ENCODE measurements at regions not wholly inside any gene's neighbourhood (a gene's known extent, or its start where the extent isn't known, plus 50 kb on each side); places are given as distances from the start of the nearest gene placed in this dataset.

- H3K4me1 ChIP-seq (ENCODE audit: control insufficient read depth, extremely low read depth, insufficient read depth, low read length) = peaks cover 11% of the 10 kb centered on the region
- no peaks in the 10 kb centered on the region for H3K79me2 ChIP-seq (ENCODE audit: control insufficient read depth, insufficient read depth, low read length)
- no peak overlapping the region for H3K4me3 ChIP-seq (replicated peaks in 1 of 4; ENCODE audit: control extremely low read depth in 1 of 4, insufficient read depth in 1 of 4, low read depth in 3 of 4, low read length in 4 of 4)
- no peaks in the 10 kb centered on the region for H4K20me1 ChIP-seq (ENCODE audit: control insufficient read depth, extremely low read depth, insufficient read depth, low read length)
- peak; percentile 79 to 84 for DNase-seq (ENCODE audit: low read depth in 2 of 2)
- no peak overlapping the region for H3K9ac ChIP-seq (ENCODE audit: insufficient read depth, low read length)
- H2AFZ ChIP-seq (ENCODE audit: low read length) = no peak overlapping the region
- no peak overlapping the region for H3K27ac ChIP-seq (ENCODE audit: insufficient read depth, low read length)
- H3K27me3 ChIP-seq (ENCODE audit: control insufficient read depth, insufficient read depth, low read length) = no peaks in the 10 kb centered on the region
- H3K4me2 ChIP-seq (ENCODE audit: extremely low read depth, insufficient read depth, low read length) = no peak overlapping the region
- H3K36me3 ChIP-seq (ENCODE audit: control insufficient read depth, insufficient read depth, low read length) = no peaks in the 10 kb centered on the region
- no peak for TF ChIP-seq EZH2 (IDR thresholded peaks at IDR 0.05; ENCODE audit: low read length, missing control alignments)
- TF ChIP-seq CTCF (conservative IDR thresholded peaks at IDR 0.05 in 1 of 2, IDR thresholded peaks at IDR 0.05 in 1 of 2; ENCODE audit: low read depth in 1 of 2, low read length in 2 of 2) = peak; percentile 92 to 94
- H3K9me3 ChIP-seq (ENCODE audit: control insufficient read depth, insufficient read depth, low read depth, low read length) = no peaks in the 10 kb centered on the region
Observed at GRCh38 chr1:67561704-67562113, 123.3 kb upstream of the GADD45A start.

- Histone ChIP-seq H3K4me2 (ENCODE audit: extremely low read depth, insufficient read depth, low read length) (no peak overlapping the region), H2AFZ (ENCODE audit: low read length) (peak overlapping the region; percentile 22), H3K4me1 (ENCODE audit: control insufficient read depth, extremely low read depth, insufficient read depth, low read length) (peaks cover 11% of the 10 kb centered on the region), H3K27me3 (ENCODE audit: control insufficient read depth, insufficient read depth, low read length) (no peaks in the 10 kb centered on the region), H3K27ac (ENCODE audit: insufficient read depth, low read length) (peak overlapping the region; percentile 17), H3K9ac (ENCODE audit: insufficient read depth, low read length) (no peak overlapping the region), H3K36me3 (ENCODE audit: control insufficient read depth, insufficient read depth, low read length) (no peaks in the 10 kb centered on the region), H3K79me2 (ENCODE audit: control insufficient read depth, insufficient read depth, low read length) (no peaks in the 10 kb centered on the region), H3K4me3 (replicated peaks in 1 of 4; ENCODE audit: control extremely low read depth in 1 of 4, insufficient read depth in 1 of 4, low read depth in 3 of 4, low read length in 4 of 4) (no peak overlapping the region), H4K20me1 (ENCODE audit: control insufficient read depth, extremely low read depth, insufficient read depth, low read length) (no peaks in the 10 kb centered on the region), H3K9me3 (ENCODE audit: control insufficient read depth, insufficient read depth, low read depth, low read length) (no peaks in the 10 kb centered on the region)
- no peak for DNase-seq (ENCODE audit: low read depth in 2 of 2)
- TF ChIP-seq EZH2 (IDR thresholded peaks at IDR 0.05; ENCODE audit: low read length, missing control alignments) = no peak
- TF ChIP-seq CTCF (conservative IDR thresholded peaks at IDR 0.05 in 1 of 2, IDR thresholded peaks at IDR 0.05 in 1 of 2; ENCODE audit: low read depth in 1 of 2, low read length in 2 of 2) = no peak
Observed at GRCh38 chr1:67563684-67564083, 121.3 kb upstream of the GADD45A start.

GRCh38 chr1:67564193-67564592 is 120.8 kb upstream of the GADD45A start:
- H3K9me3 ChIP-seq (ENCODE audit: control insufficient read depth, insufficient read depth, low read depth, low read length) = no peaks in the 10 kb centered on the region
- H3K27ac ChIP-seq (ENCODE audit: insufficient read depth, low read length) = no peak overlapping the region
- H3K4me2 ChIP-seq (ENCODE audit: extremely low read depth, insufficient read depth, low read length) = peak overlapping the region; percentile 61
- no peak overlapping the region for H3K4me3 ChIP-seq (replicated peaks in 1 of 4; ENCODE audit: control extremely low read depth in 1 of 4, insufficient read depth in 1 of 4, low read depth in 3 of 4, low read length in 4 of 4)
- no peak overlapping the region for H3K9ac ChIP-seq (ENCODE audit: insufficient read depth, low read length)
- no peaks in the 10 kb centered on the region for H3K36me3 ChIP-seq (ENCODE audit: control insufficient read depth, insufficient read depth, low read length)
- H3K79me2 ChIP-seq (ENCODE audit: control insufficient read depth, insufficient read depth, low read length) = no peaks in the 10 kb centered on the region
- peak in 1 of 2 donors; percentile 75 for DNase-seq (ENCODE audit: low read depth in 2 of 2)
- H3K4me1 ChIP-seq (ENCODE audit: control insufficient read depth, extremely low read depth, insufficient read depth, low read length) = peaks cover 11% of the 10 kb centered on the region
- no peaks in the 10 kb centered on the region for H4K20me1 ChIP-seq (ENCODE audit: control insufficient read depth, extremely low read depth, insufficient read depth, low read length)
- TF ChIP-seq EZH2 (IDR thresholded peaks at IDR 0.05; ENCODE audit: low read length, missing control alignments) = no peak
- no peak for TF ChIP-seq CTCF (conservative IDR thresholded peaks at IDR 0.05 in 1 of 2, IDR thresholded peaks at IDR 0.05 in 1 of 2; ENCODE audit: low read depth in 1 of 2, low read length in 2 of 2)
- H2AFZ ChIP-seq (ENCODE audit: low read length) = peak overlapping the region; percentile 22
- no peaks in the 10 kb centered on the region for H3K27me3 ChIP-seq (ENCODE audit: control insufficient read depth, insufficient read depth, low read length)

All from fibroblast of lung (primary cell).